Panc1 (cell line): ENCODE measurements at regions not wholly inside any gene's neighbourhood (a gene's known extent, or its start where the extent isn't known, plus 50 kb on each side); places are given as distances from the start of the nearest gene placed in this dataset.

ENCODE experiments used
- CTCF ChIP-seq: fragments of 450-650 bp; IDR thresholded peaks from 2 replicates; pipeline ENCODE4 v1.5.1; 2017; ENCODE audit warnings: mild to moderate bottlenecking
- POLR2AphosphoS5 ChIP-seq: IDR thresholded peaks from 2 replicates; pipeline ENCODE4 v1.6.1; 2012; ENCODE audit warnings: mild to moderate bottlenecking, low read depth, low read length, moderate library complexity
- SIN3A ChIP-seq: IDR thresholded peaks from 2 replicates; pipeline ENCODE4 v1.6.1; 2012; ENCODE audit warnings: low read depth, mild to moderate bottlenecking, low read length, moderate library complexity, borderline replicate concordance; ENCODE audit not compliant: insufficient read depth
- TCF7L2 ChIP-seq: IDR thresholded peaks from 2 replicates; pipeline ENCODE4 v1.6.1; 2011; ENCODE audit warnings: mild to moderate bottlenecking, low read depth, low read length, inconsistent platforms

GRCh38 chr2:38155015-38155414 lies 79.1 kb upstream of the CYP1B1 start:
- no peak for TF ChIP-seq CTCF
- no peak for TF ChIP-seq TCF7L2
- TF ChIP-seq POLR2AphosphoS5, result no peak
- TF ChIP-seq SIN3A, result no peak
